MCF 10A (cell line): ENCODE measurements at regions not wholly inside any gene's neighbourhood (a gene's known extent, or its start where the extent isn't known, plus 50 kb on each side); places are given as distances from the start of the nearest gene placed in this dataset.

Source experiments
- BruUV-seq: library from RNA; stranded (reverse); fragments of 400-500 nt; replicated peaks from 2 replicates; lab custom pipeline; 2021; lab: Mats Ljungman, UMichigan
- CTCF ChIA-PET: fragments of 300-600 bp; sonication (Branson Sonifier 250); formaldehyde crosslinking; extraction: SDS; loops from one replicate; lab custom pipeline; 2021; ENCODE audit warnings: antibody characterized with exemption, inconsistent platforms; lab: Yijun Ruan, JAX
- POLR2A ChIA-PET: fragments of 300-600, 350-650 bp; sonication (Branson Sonifier 250); formaldehyde crosslinking; extraction: SDS; loops from one replicate; lab custom pipeline; 2020; ENCODE audit warnings: antibody characterized with exemption, inconsistent platforms; lab: Yijun Ruan, JAX
- DNase-seq: peaks from one replicate; pipeline ENCODE4 v3.0.0-alpha.2; 2018; ENCODE audit not compliant: unreplicated experiment
- H3K27ac Mint-ChIP-seq: one replicate; pipeline ENCODE4 v1.8.0; 2022; ENCODE audit warnings: mild to moderate bottlenecking, low read depth, mixed read lengths; ENCODE audit not compliant: unreplicated experiment
- H3K27me3 Mint-ChIP-seq: one replicate; pipeline ENCODE4 v1.8.0; 2022; ENCODE audit warnings: mixed read lengths; ENCODE audit not compliant: insufficient read depth, unreplicated experiment
- H3K36me3 Mint-ChIP-seq: one replicate; pipeline ENCODE4 v1.8.0; 2022; ENCODE audit warnings: mild to moderate bottlenecking, moderate library complexity, mixed read lengths; ENCODE audit not compliant: insufficient read depth, unreplicated experiment
- H3K4me1 Mint-ChIP-seq: one replicate; pipeline ENCODE4 v1.8.0; 2022; ENCODE audit warnings: mixed read lengths; ENCODE audit not compliant: insufficient read depth, unreplicated experiment
- H3K4me3 Mint-ChIP-seq: one replicate; pipeline ENCODE4 v1.8.0; 2022; ENCODE audit warnings: mild to moderate bottlenecking, moderate library complexity, mixed read lengths; ENCODE audit not compliant: unreplicated experiment
- H3K9me3 Mint-ChIP-seq: one replicate; pipeline ENCODE4 v1.8.0; 2022; ENCODE audit warnings: mixed read lengths; ENCODE audit not compliant: unreplicated experiment
- CTCF ChIP-seq: fragments of 200-600 bp; IDR thresholded peaks from one replicate; pipeline ENCODE4 v1.8.0; 2022; ENCODE audit warnings: antibody characterized with exemption, mild to moderate bottlenecking; ENCODE audit not compliant: unreplicated experiment
- intact Hi-C: fragments of 100-400 bp; cut with micrococcal nuclease; formaldehyde crosslinking; loops from 2 replicates; pipeline ENCODE4 v1.14.1; 2022

- intact Hi-C loops = no loop called here
- no peaks in the 10 kb centered on the region for H3K36me3 Mint-ChIP-seq
- POLR2A ChIA-PET = no interaction called here
- no peak overlapping the region for H3K27ac Mint-ChIP-seq
- DNase-seq = no peak
- CTCF ChIA-PET = interaction anchor here (0.5 to 1.7 kb wide), 2 partner anchors 9 to 442 kb away, joined by 5 to 10 read pairs; no protein-coding TSS in a partner anchor
- H3K4me3 Mint-ChIP-seq = no peak overlapping the region
- BruUV-seq = no TSS peak
- no peaks in the 10 kb centered on the region for H3K9me3 Mint-ChIP-seq
- H3K4me1 Mint-ChIP-seq = no peaks in the 10 kb centered on the region
- H3K27me3 Mint-ChIP-seq = no peaks in the 10 kb centered on the region
- no peak for TF ChIP-seq CTCF
Observed at GRCh38 chr12:88642675-88643431, 62.6 kb upstream of the KITLG start.

GRCh38 chr12:88638966-88639760 is 58.9 kb upstream of the KITLG start:
- no peak for DNase-seq
- intact Hi-C loops = no loop called here
- no peaks in the 10 kb centered on the region for H3K9me3 Mint-ChIP-seq
- BruUV-seq = no TSS peak
- peaks cover 7% of the 10 kb centered on the region for H3K4me1 Mint-ChIP-seq
- no peak for TF ChIP-seq CTCF
- no peak overlapping the region for H3K27ac Mint-ChIP-seq
- POLR2A ChIA-PET = interaction anchor here (0.6 to 1.4 kb wide), 4 partner anchors 9 to 365 kb away, joined by 3 to 7 read pairs (median 4); no protein-coding TSS in a partner anchor
- H3K4me3 Mint-ChIP-seq = no peak overlapping the region
- H3K27me3 Mint-ChIP-seq = no peaks in the 10 kb centered on the region
- no peaks in the 10 kb centered on the region for H3K36me3 Mint-ChIP-seq
- CTCF ChIA-PET = interaction anchor here (1.4 to 2.0 kb wide), 3 partner anchors 10 to 59 kb away, joined by 5 to 10 read pairs (median 8); partner anchors contain the start of gene KITLG

- TF ChIP-seq CTCF = no peak
- H3K27ac Mint-ChIP-seq = no peak overlapping the region
- no TSS peak for BruUV-seq
- no peaks in the 10 kb centered on the region for H3K27me3 Mint-ChIP-seq
- DNase-seq = no peak
- no peaks in the 10 kb centered on the region for H3K9me3 Mint-ChIP-seq
- intact Hi-C loops = no loop called here
- H3K36me3 Mint-ChIP-seq = no peaks in the 10 kb centered on the region
- H3K4me1 Mint-ChIP-seq = peaks cover 11% of the 10 kb centered on the region
- CTCF ChIA-PET = interaction anchor here (1.4 to 2.0 kb wide), 3 partner anchors 11 to 58 kb away, joined by 5 to 10 read pairs (median 8); partner anchors contain the start of gene KITLG
- no peak overlapping the region for H3K4me3 Mint-ChIP-seq
- POLR2A ChIA-PET = interaction anchor here (0.6 to 1.2 kb wide), 3 partner anchors 285 to 496 kb away, joined by 3 to 7 read pairs (median 4); partner anchors contain the start of genes CEP290 and TMTC3
Observed at GRCh38 chr12:88638388-88638787, 58.1 kb upstream of the KITLG start.

- no TSS peak for BruUV-seq
- H3K27me3 Mint-ChIP-seq = no peaks in the 10 kb centered on the region
- CTCF ChIA-PET = interaction anchor here (0.6 to 2.1 kb wide), 10 partner anchors 9 to 1046 kb away, joined by 3 to 10 read pairs (median 3); partner anchors contain the start of gene KITLG
- no peaks in the 10 kb centered on the region for H3K9me3 Mint-ChIP-seq
- peaks cover 16% of the 10 kb centered on the region for H3K4me1 Mint-ChIP-seq
- H3K4me3 Mint-ChIP-seq = no peak overlapping the region
- peak overlapping the region; percentile 68 for H3K27ac Mint-ChIP-seq
- no peaks in the 10 kb centered on the region for H3K36me3 Mint-ChIP-seq
- POLR2A ChIA-PET = interaction anchor here (0.5 to 0.7 kb wide), 2 partner anchors 12 to 484 kb away, joined by 4 read pairs; no protein-coding TSS in a partner anchor
- intact Hi-C loops = loop anchor here (5.0 kb wide), 1 partner anchor 482 kb away; no protein-coding TSS in a partner anchor
- DNase-seq = peak; percentile 43
- no peak for TF ChIP-seq CTCF
Observed at GRCh38 chr12:88634008-88634407, 53.7 kb upstream of the KITLG start.
